Left ventricle myocardium inferior (tissue), 1 donor: ENCODE measurements at regions not wholly inside any gene's neighbourhood (a gene's known extent, or its start where the extent isn't known, plus 50 kb on each side); places are given as distances from the start of the nearest gene placed in this dataset.

Experiments
- DNase-seq: peaks from one replicate; pipeline ENCODE4 v3.0.0-alpha.2; 2020
- H3K27ac ChIP-seq: fragments of 200-600 bp; replicated peaks from 2 replicates; pipeline ENCODE4 v1.8.0; 2021
- H3K27me3 ChIP-seq: fragments of 200-600 bp; 2 replicates; pipeline ENCODE4 v1.8.0; 2021; ENCODE audit warnings: low read depth
- H3K36me3 ChIP-seq: fragments of 200-600 bp; 2 replicates; pipeline ENCODE4 v1.8.0; 2021
- H3K4me1 ChIP-seq: fragments of 200-600 bp; 2 replicates; pipeline ENCODE4 v1.8.0; 2021
- H3K4me3 ChIP-seq: fragments of 200-600 bp; 2 replicates; pipeline ENCODE4 v1.8.0; 2021; ENCODE audit warnings: mild to moderate bottlenecking, moderate library complexity
- H3K9me3 ChIP-seq: fragments of 200-600 bp; replicated peaks from 2 replicates; pipeline ENCODE4 v1.8.0; 2021
- intact Hi-C: fragments of 100-400 bp; cut with micrococcal nuclease; formaldehyde crosslinking; loops from one replicate; pipeline ENCODE4 v1.11.0; 2022
- TF ChIP-seq, protein P1 (sequence below): fragments of 200-600 bp; IDR thresholded peaks from 2 replicates; pipeline ENCODE4 v1.8.0; 2021; ENCODE audit warnings: antibody characterized with exemption, mild to moderate bottlenecking, borderline replicate concordance
- donor health status: DM: no; HTN: yes; CAD: no; lungs with severe emphysema.

DNA sequence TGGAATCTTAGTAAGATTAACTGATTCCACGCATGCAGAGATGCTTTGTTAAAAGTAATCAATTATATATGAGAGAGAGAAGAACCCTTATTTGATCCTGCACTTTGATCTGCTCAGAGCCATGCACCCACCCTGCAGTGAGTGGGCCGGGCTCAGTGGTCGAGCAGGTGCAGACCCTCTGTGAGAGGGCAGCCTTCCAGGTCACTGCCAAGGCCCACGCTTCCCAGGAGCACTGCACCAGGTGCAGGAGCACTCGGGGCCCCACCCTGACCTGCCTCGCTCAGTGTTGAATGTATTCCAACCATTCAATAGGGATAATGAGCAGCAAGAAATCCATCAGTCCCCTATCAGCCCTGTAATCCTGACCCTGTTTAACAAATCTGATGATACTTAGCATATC is 126.9 kb downstream of the TMEM200C start:
- H3K4me3 ChIP-seq: no peak overlapping the region
- intact Hi-C loops: no loop called here

DNA sequence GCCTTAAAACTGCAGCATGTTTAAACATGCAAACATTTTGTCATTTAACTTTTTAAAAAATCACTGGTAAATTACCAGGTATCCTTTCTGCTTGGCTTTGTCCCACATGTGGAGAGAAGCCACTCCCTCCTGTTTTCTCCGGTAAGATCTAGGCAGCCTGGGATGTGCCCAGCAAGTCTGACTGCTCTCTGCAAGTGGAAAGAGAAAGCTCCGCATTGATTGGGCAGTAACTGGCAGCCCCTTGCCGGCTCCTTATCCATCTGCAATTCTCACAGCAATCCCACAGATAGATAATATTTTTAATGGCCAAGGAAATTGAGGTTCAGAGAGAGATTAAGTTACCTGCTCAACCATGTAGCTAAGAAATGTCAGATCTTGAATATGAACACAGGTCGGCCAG is 136.1 kb downstream of the TMEM200C start:
- Histone ChIP-seq H3K27ac (no peak overlapping the region), H3K36me3 (no peaks in the 10 kb centered on the region), H3K4me3 (no peak overlapping the region), H3K27me3 (peaks cover 68% of the 10 kb centered on the region), H3K4me1 (no peaks in the 10 kb centered on the region), H3K9me3 (no peaks in the 10 kb centered on the region)
- no peak for DNase-seq
- intact Hi-C loops: no loop called here
- TF ChIP-seq, protein P1, sequence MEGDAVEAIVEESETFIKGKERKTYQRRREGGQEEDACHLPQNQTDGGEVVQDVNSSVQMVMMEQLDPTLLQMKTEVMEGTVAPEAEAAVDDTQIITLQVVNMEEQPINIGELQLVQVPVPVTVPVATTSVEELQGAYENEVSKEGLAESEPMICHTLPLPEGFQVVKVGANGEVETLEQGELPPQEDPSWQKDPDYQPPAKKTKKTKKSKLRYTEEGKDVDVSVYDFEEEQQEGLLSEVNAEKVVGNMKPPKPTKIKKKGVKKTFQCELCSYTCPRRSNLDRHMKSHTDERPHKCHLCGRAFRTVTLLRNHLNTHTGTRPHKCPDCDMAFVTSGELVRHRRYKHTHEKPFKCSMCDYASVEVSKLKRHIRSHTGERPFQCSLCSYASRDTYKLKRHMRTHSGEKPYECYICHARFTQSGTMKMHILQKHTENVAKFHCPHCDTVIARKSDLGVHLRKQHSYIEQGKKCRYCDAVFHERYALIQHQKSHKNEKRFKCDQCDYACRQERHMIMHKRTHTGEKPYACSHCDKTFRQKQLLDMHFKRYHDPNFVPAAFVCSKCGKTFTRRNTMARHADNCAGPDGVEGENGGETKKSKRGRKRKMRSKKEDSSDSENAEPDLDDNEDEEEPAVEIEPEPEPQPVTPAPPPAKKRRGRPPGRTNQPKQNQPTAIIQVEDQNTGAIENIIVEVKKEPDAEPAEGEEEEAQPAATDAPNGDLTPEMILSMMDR: no peak

More for the DNA sequence above, 126.9 kb downstream of the TMEM200C start:
- TF ChIP-seq, protein P1: no peak
- H3K27me3 ChIP-seq: peaks cover 27% of the 10 kb centered on the region
- H3K9me3 ChIP-seq: no peaks in the 10 kb centered on the region
- no peak overlapping the region for H3K27ac ChIP-seq
- no peak for DNase-seq
- no peaks in the 10 kb centered on the region for H3K4me1 ChIP-seq
- H3K36me3 ChIP-seq: no peaks in the 10 kb centered on the region

DNA sequence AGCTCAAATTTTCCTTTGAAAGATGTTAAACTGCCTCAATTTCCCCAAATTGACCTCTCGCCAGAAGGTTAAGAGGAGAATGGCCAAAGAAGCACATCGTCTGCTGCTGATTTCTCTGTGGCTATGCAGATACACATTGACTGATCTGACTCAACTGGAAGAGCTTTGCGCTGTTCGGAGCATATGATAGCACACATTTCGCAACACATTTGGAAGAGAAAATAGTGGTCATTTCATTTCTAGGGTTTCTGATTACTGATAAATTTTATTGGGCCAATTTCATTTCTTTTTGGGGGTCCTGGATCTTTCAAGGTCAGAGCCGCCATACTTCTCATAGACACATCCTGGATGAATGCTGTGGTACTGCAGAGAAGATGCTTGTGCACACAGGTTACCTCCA is 138.5 kb downstream of the TMEM200C start:
- H3K27me3 ChIP-seq: peaks cover 71% of the 10 kb centered on the region
- H3K9me3 ChIP-seq: no peaks in the 10 kb centered on the region
- H3K36me3 ChIP-seq: no peaks in the 10 kb centered on the region
- TF ChIP-seq, protein P1: no peak
- intact Hi-C loops: no loop called here
- no peaks in the 10 kb centered on the region for H3K4me1 ChIP-seq
- no peak overlapping the region for H3K27ac ChIP-seq
- no peak overlapping the region for H3K4me3 ChIP-seq
- DNase-seq: no peak

DNA sequence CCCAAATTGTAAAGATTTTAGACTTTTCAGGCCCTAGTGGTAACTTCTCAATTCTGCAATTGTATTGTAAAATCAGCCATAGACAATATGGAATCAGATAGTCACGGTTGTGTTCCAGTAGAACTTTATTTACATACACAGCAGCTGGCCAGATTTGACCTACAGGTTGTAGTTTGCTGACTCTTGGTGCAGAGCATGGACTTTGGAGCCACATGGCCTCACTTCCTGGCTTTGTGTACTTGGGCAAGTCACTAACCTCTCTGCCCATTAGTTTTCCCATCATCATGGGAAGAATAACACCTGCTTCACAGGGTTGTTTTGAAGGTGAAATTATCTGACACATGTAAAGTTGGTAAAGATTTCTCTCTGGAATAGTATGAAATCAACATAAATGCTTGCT is 147.6 kb downstream of the TMEM200C start:
- Histone ChIP-seq H3K27ac (no peak overlapping the region), H3K27me3 (peaks cover 17% of the 10 kb centered on the region), H3K36me3 (no peaks in the 10 kb centered on the region), H3K4me3 (no peak overlapping the region), H3K9me3 (no peaks in the 10 kb centered on the region), H3K4me1 (no peaks in the 10 kb centered on the region)
- DNase-seq: no peak
- intact Hi-C loops: no loop called here
- TF ChIP-seq, protein P1: no peak

DNA sequence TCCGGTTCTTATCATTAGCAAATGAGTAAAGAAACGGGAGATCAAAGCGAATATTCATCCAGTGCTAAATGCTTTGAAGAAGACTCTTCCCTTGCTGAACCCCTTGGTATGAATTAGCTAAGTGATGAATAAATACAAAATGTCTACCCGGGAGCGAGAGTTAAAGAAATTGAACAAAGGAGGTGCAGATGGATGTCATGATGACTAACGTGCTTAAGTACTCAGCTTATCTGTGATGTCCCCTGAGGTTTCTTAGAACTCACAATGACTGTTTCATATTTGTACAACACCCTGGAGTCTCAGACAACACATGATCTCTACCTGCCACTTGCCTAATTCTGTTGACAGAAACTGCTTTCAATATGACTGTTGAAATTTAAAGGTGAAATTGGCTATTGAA is 148.5 kb downstream of the TMEM200C start:
- no peaks in the 10 kb centered on the region for H3K9me3 ChIP-seq
- no peak overlapping the region for H3K27ac ChIP-seq
- H3K36me3 ChIP-seq: no peaks in the 10 kb centered on the region
- H3K27me3 ChIP-seq: peaks cover 21% of the 10 kb centered on the region
- intact Hi-C loops: no loop called here
- DNase-seq: no peak
- TF ChIP-seq, protein P1: no peak
- H3K4me3 ChIP-seq: no peak overlapping the region
- H3K4me1 ChIP-seq: no peaks in the 10 kb centered on the region

DNA sequence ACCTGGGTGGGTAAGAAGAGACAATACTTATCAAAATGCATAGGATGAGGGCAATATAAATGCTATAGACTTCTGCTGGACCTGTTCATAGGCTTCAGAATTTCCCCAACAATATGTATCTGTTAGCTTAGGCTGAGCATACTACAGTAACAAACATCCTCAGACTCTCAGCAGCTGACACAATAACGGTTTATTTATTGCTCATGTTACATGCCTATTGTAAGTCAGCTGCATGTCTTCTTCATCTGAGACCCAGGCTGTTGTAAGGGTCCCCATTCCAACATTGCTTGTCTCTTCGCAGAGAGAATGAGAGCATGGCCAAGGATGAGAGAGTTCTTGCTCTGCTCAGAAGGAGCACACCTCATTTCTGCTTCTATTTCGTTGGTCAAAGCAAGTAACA is 150.7 kb downstream of the TMEM200C start:
- no peak for DNase-seq
- intact Hi-C loops: no loop called here
- Histone ChIP-seq H3K27me3 (peaks cover 28% of the 10 kb centered on the region), H3K4me1 (no peaks in the 10 kb centered on the region), H3K9me3 (no peaks in the 10 kb centered on the region), H3K36me3 (no peaks in the 10 kb centered on the region), H3K4me3 (no peak overlapping the region), H3K27ac (no peak overlapping the region)
- TF ChIP-seq, protein P1: no peak
